ENCODE measurements at regions not wholly inside any gene's neighbourhood (a gene's known extent, or its start where the extent isn't known, plus 50 kb on each side); places are given as distances from the start of the nearest gene placed in this dataset.
"Not testable (repeated sequence)": the region's sequence is repeated elsewhere in the genome, so short reads cannot be mapped to it uniquely, and the experiment has no call there.

GRCh38 chr6:121885399-121886152 is 450.1 kb downstream of the GJA1 start:
- Mint-ChIP-seq H3K36me3 (no peaks in the 10 kb centered on the region), H3K4me1 (no peaks in the 10 kb centered on the region), H3K9me3 (no peaks in the 10 kb centered on the region), H3K27me3 (no peaks in the 10 kb centered on the region), H3K4me3 (no peak overlapping the region), H3K27ac (peak overlapping the region in 1 of 7 donors; percentile 41)
- Histone ChIP-seq H3K27ac (ENCODE audit: low read depth, low read length) (no peak overlapping the region), H3K36me3 (ENCODE audit: insufficient read depth, low read length) (no peaks in the 10 kb centered on the region), H3K9me3 (ENCODE audit: control insufficient read depth in 1 of 2, low read length in 2 of 2) (no peaks in the 10 kb centered on the region), H3K4me1 (ENCODE audit: insufficient read depth, low read length) (no peaks in the 10 kb centered on the region), H3K4me3 (ENCODE audit: low read length in 2 of 2) (no peak overlapping the region), H3K27me3 (ENCODE audit: insufficient read depth, low read length) (no peaks in the 10 kb centered on the region)
- intact Hi-C loops (cut with micrococcal nuclease): no loop called here
- ChIA-PET CTCF (ENCODE audit: partially characterized antibody) (no interaction called here), POLR2A (ENCODE audit: partially characterized antibody) (no interaction called here)
- no peak for DNase-seq

- no peak overlapping the region for H3K27ac ChIP-seq (ENCODE audit: low read depth, low read length)
- no peak for DNase-seq
- no peaks in the 10 kb centered on the region for H3K4me1 ChIP-seq (ENCODE audit: insufficient read depth, low read length)
- H3K9me3 ChIP-seq (ENCODE audit: control insufficient read depth in 1 of 2, low read length in 2 of 2): no peaks in the 10 kb centered on the region
- H3K27ac Mint-ChIP-seq: no peak overlapping the region
- H3K36me3 Mint-ChIP-seq: no peaks in the 10 kb centered on the region
- H3K36me3 ChIP-seq (ENCODE audit: insufficient read depth, low read length): no peaks in the 10 kb centered on the region
- no peak overlapping the region for H3K4me3 Mint-ChIP-seq
- ChIA-PET POLR2A (ENCODE audit: partially characterized antibody) (no interaction called here), CTCF (ENCODE audit: partially characterized antibody) (no interaction called here)
- H3K4me1 Mint-ChIP-seq: no peaks in the 10 kb centered on the region
- intact Hi-C loops (cut with micrococcal nuclease): no loop called here
- no peaks in the 10 kb centered on the region for H3K27me3 ChIP-seq (ENCODE audit: insufficient read depth, low read length)
- no peaks in the 10 kb centered on the region for H3K9me3 Mint-ChIP-seq
- no peak overlapping the region for H3K4me3 ChIP-seq (ENCODE audit: low read length in 2 of 2)
- H3K27me3 Mint-ChIP-seq: no peaks in the 10 kb centered on the region
These were observed 450.9 kb downstream of the GJA1 start for GRCh38 chr6:121886223-121886830.

- Mint-ChIP-seq H3K4me3 (no peak overlapping the region), H3K9me3 (no peaks in the 10 kb centered on the region), H3K27ac (no peak overlapping the region), H3K27me3 (no peaks in the 10 kb centered on the region), H3K36me3 (no peaks in the 10 kb centered on the region), H3K4me1 (no peaks in the 10 kb centered on the region)
- intact Hi-C loops (cut with micrococcal nuclease): no loop called here
- no peak for DNase-seq
- no peaks in the 10 kb centered on the region for H3K36me3 ChIP-seq (ENCODE audit: insufficient read depth, low read length)
- CTCF ChIA-PET (ENCODE audit: partially characterized antibody): no interaction called here
- POLR2A ChIA-PET (ENCODE audit: partially characterized antibody): no interaction called here
- no peak overlapping the region for H3K27ac ChIP-seq (ENCODE audit: low read depth, low read length)
- no peaks in the 10 kb centered on the region for H3K9me3 ChIP-seq (ENCODE audit: control insufficient read depth in 1 of 2, low read length in 2 of 2)
- H3K4me1 ChIP-seq (ENCODE audit: insufficient read depth, low read length): no peaks in the 10 kb centered on the region
- H3K27me3 ChIP-seq (ENCODE audit: insufficient read depth, low read length): no peaks in the 10 kb centered on the region
- H3K4me3 ChIP-seq (ENCODE audit: low read length in 2 of 2): no peak overlapping the region
These were observed 452.3 kb downstream of the GJA1 start for GRCh38 chr6:121887724-121888123.

- Mint-ChIP-seq H3K4me3 (no peak overlapping the region), H3K27ac (no peak overlapping the region), H3K4me1 (no peaks in the 10 kb centered on the region), H3K9me3 (no peaks in the 10 kb centered on the region), H3K27me3 (no peaks in the 10 kb centered on the region), H3K36me3 (no peaks in the 10 kb centered on the region)
- no peak overlapping the region for H3K4me3 ChIP-seq (ENCODE audit: low read length in 2 of 2)
- no peaks in the 10 kb centered on the region for H3K36me3 ChIP-seq (ENCODE audit: insufficient read depth, low read length)
- no peak for DNase-seq
- intact Hi-C loops (cut with micrococcal nuclease): no loop called here
- H3K4me1 ChIP-seq (ENCODE audit: insufficient read depth, low read length): no peaks in the 10 kb centered on the region
- H3K9me3 ChIP-seq (ENCODE audit: control insufficient read depth in 1 of 2, low read length in 2 of 2): no peaks in the 10 kb centered on the region
- no peak overlapping the region for H3K27ac ChIP-seq (ENCODE audit: low read depth, low read length)
- H3K27me3 ChIP-seq (ENCODE audit: insufficient read depth, low read length): no peaks in the 10 kb centered on the region
- POLR2A ChIA-PET (ENCODE audit: partially characterized antibody): no interaction called here
- CTCF ChIA-PET (ENCODE audit: partially characterized antibody): no interaction called here
These were observed 455.0 kb downstream of the GJA1 start for GRCh38 chr6:121890307-121890910.

GRCh38 chr6:121895731-121896130 is 460.3 kb downstream of the GJA1 start:
- H3K9me3 ChIP-seq (ENCODE audit: control insufficient read depth in 1 of 2, low read length in 2 of 2); H3K27ac ChIP-seq (ENCODE audit: low read depth, low read length); H3K36me3 Mint-ChIP-seq; DNase-seq; H3K4me3 ChIP-seq (ENCODE audit: low read length in 2 of 2); CTCF ChIA-PET (ENCODE audit: partially characterized antibody); intact Hi-C loops (cut with micrococcal nuclease); H3K4me3 Mint-ChIP-seq; H3K36me3 ChIP-seq (ENCODE audit: insufficient read depth, low read length); H3K27me3 Mint-ChIP-seq; POLR2A ChIA-PET (ENCODE audit: partially characterized antibody); H3K27ac Mint-ChIP-seq; H3K4me1 ChIP-seq (ENCODE audit: insufficient read depth, low read length); H3K4me1 Mint-ChIP-seq; H3K27me3 ChIP-seq (ENCODE audit: insufficient read depth, low read length); H3K9me3 Mint-ChIP-seq: not testable (repeated sequence)

GRCh38 chr6:121896363-121896762 is 460.9 kb downstream of the GJA1 start:
- DNase-seq: no peak
- no peaks in the 10 kb centered on the region for H3K36me3 ChIP-seq (ENCODE audit: insufficient read depth, low read length)
- POLR2A ChIA-PET (ENCODE audit: partially characterized antibody): no interaction called here
- no peaks in the 10 kb centered on the region for H3K27me3 Mint-ChIP-seq
- no peak overlapping the region for H3K27ac ChIP-seq (ENCODE audit: low read depth, low read length)
- no peaks in the 10 kb centered on the region for H3K27me3 ChIP-seq (ENCODE audit: insufficient read depth, low read length)
- no peak overlapping the region for H3K4me3 ChIP-seq (ENCODE audit: low read length in 2 of 2)
- H3K36me3 Mint-ChIP-seq: no peaks in the 10 kb centered on the region
- intact Hi-C loops (cut with micrococcal nuclease): no loop called here
- H3K9me3 Mint-ChIP-seq: peaks cover 0 to 6% (median 0%) of the 10 kb centered on the region in 8 donors
- no peaks in the 10 kb centered on the region for H3K9me3 ChIP-seq (ENCODE audit: control insufficient read depth in 1 of 2, low read length in 2 of 2)
- H3K4me3 Mint-ChIP-seq: no peak overlapping the region
- H3K27ac Mint-ChIP-seq: no peak overlapping the region
- CTCF ChIA-PET (ENCODE audit: partially characterized antibody): no interaction called here
- no peaks in the 10 kb centered on the region for H3K4me1 ChIP-seq (ENCODE audit: insufficient read depth, low read length)
- H3K4me1 Mint-ChIP-seq: no peaks in the 10 kb centered on the region

GRCh38 chr6:121896771-121897170 is 461.3 kb downstream of the GJA1 start:
- intact Hi-C loops (cut with micrococcal nuclease): no loop called here
- Mint-ChIP-seq H3K27ac (no peak overlapping the region), H3K4me1 (no peaks in the 10 kb centered on the region), H3K4me3 (no peak overlapping the region), H3K9me3 (peaks cover 0 to 6% (median 0%) of the 10 kb centered on the region in 8 donors), H3K36me3 (no peaks in the 10 kb centered on the region), H3K27me3 (no peaks in the 10 kb centered on the region)
- no peak for DNase-seq
- Histone ChIP-seq H3K27me3 (ENCODE audit: insufficient read depth, low read length) (no peaks in the 10 kb centered on the region), H3K9me3 (ENCODE audit: control insufficient read depth in 1 of 2, low read length in 2 of 2) (no peaks in the 10 kb centered on the region), H3K36me3 (ENCODE audit: insufficient read depth, low read length) (no peaks in the 10 kb centered on the region), H3K4me1 (ENCODE audit: insufficient read depth, low read length) (no peaks in the 10 kb centered on the region), H3K4me3 (ENCODE audit: low read length in 2 of 2) (no peak overlapping the region), H3K27ac (ENCODE audit: low read depth, low read length) (no peak overlapping the region)
- POLR2A ChIA-PET (ENCODE audit: partially characterized antibody): no interaction called here
- CTCF ChIA-PET (ENCODE audit: partially characterized antibody): no interaction called here
